ENCODE measurements at regions not wholly inside any gene's neighbourhood (a gene's known extent, or its start where the extent isn't known, plus 50 kb on each side); places are given as distances from the start of the nearest gene placed in this dataset.

GRCh38 chr3:144257381-144257780 is 285.8 kb downstream of the DIPK2A start:
- TF ChIP-seq, protein P1, sequence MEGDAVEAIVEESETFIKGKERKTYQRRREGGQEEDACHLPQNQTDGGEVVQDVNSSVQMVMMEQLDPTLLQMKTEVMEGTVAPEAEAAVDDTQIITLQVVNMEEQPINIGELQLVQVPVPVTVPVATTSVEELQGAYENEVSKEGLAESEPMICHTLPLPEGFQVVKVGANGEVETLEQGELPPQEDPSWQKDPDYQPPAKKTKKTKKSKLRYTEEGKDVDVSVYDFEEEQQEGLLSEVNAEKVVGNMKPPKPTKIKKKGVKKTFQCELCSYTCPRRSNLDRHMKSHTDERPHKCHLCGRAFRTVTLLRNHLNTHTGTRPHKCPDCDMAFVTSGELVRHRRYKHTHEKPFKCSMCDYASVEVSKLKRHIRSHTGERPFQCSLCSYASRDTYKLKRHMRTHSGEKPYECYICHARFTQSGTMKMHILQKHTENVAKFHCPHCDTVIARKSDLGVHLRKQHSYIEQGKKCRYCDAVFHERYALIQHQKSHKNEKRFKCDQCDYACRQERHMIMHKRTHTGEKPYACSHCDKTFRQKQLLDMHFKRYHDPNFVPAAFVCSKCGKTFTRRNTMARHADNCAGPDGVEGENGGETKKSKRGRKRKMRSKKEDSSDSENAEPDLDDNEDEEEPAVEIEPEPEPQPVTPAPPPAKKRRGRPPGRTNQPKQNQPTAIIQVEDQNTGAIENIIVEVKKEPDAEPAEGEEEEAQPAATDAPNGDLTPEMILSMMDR (conservative IDR thresholded peaks at IDR 0.05 in 1 of 2, IDR thresholded peaks at IDR 0.05 in 1 of 2; ENCODE audit: low read depth in 1 of 2, low read length in 2 of 2), result no peak
- TF ChIP-seq EZH2 (IDR thresholded peaks at IDR 0.05; ENCODE audit: low read length, missing control alignments), result no peak
